ENCODE measurements at regions not wholly inside any gene's neighbourhood (a gene's known extent, or its start where the extent isn't known, plus 50 kb on each side); places are given as distances from the start of the nearest gene placed in this dataset.

- TF ChIP-seq CTCF (IDR thresholded peaks at IDR 0.05; ENCODE audit: insufficient read depth, low read length) = no peak
- no peak for TF ChIP-seq SPI1 (IDR thresholded peaks at IDR 0.05; ENCODE audit: borderline replicate concordance, low read depth)
- no peak for TF ChIP-seq GABPA (IDR thresholded peaks at IDR 0.05; ENCODE audit: low read depth)
- no peak for TF ChIP-seq POLR2AphosphoS5 (IDR thresholded peaks at IDR 0.05; ENCODE audit: low read depth)
- no peak for TF ChIP-seq REST (IDR thresholded peaks at IDR 0.05; ENCODE audit: insufficient replicate concordance, low read depth)
- H3K27ac ChIP-seq (replicated peaks) = no peak overlapping the region
- no peaks in the 10 kb centered on the region for H3K27me3 ChIP-seq (ENCODE audit: insufficient read depth, poor library complexity, severe bottlenecking)
- no peak overlapping the region for H3K4me3 ChIP-seq (replicated peaks; ENCODE audit: insufficient read depth, low read length)
- no peak for DNase-seq (ENCODE audit: low read depth in 1 of 2, low spot score in 1 of 2)
These were observed 66.6 kb downstream of the TNFAIP3 start for GRCh38 chr6:137933696-137934095.

GRCh38 chr6:137936798-137937197 is 69.7 kb downstream of the TNFAIP3 start:
- Histone ChIP-seq H3K27me3 (ENCODE audit: insufficient read depth, poor library complexity, severe bottlenecking) (no peaks in the 10 kb centered on the region), H3K4me3 (replicated peaks; ENCODE audit: insufficient read depth, low read length) (no peak overlapping the region), H3K27ac (replicated peaks) (no peak overlapping the region)
- TF ChIP-seq REST (IDR thresholded peaks at IDR 0.05; ENCODE audit: insufficient replicate concordance, low read depth) (no peak), CTCF (IDR thresholded peaks at IDR 0.05; ENCODE audit: insufficient read depth, low read length) (no peak), POLR2AphosphoS5 (IDR thresholded peaks at IDR 0.05; ENCODE audit: low read depth) (no peak), SPI1 (IDR thresholded peaks at IDR 0.05; ENCODE audit: borderline replicate concordance, low read depth) (no peak), GABPA (IDR thresholded peaks at IDR 0.05; ENCODE audit: low read depth) (no peak)
- no peak for DNase-seq (ENCODE audit: low read depth in 1 of 2, low spot score in 1 of 2)

GRCh38 chr6:137937834-137938233 is 70.8 kb downstream of the TNFAIP3 start:
- Histone ChIP-seq H3K27ac (replicated peaks) (no peak overlapping the region), H3K4me3 (replicated peaks; ENCODE audit: insufficient read depth, low read length) (no peak overlapping the region), H3K27me3 (ENCODE audit: insufficient read depth, poor library complexity, severe bottlenecking) (no peaks in the 10 kb centered on the region)
- no peak for DNase-seq (ENCODE audit: low read depth in 1 of 2, low spot score in 1 of 2)
- TF ChIP-seq SPI1 (IDR thresholded peaks at IDR 0.05; ENCODE audit: borderline replicate concordance, low read depth) = no peak
- TF ChIP-seq REST (IDR thresholded peaks at IDR 0.05; ENCODE audit: insufficient replicate concordance, low read depth) = no peak
- no peak for TF ChIP-seq POLR2AphosphoS5 (IDR thresholded peaks at IDR 0.05; ENCODE audit: low read depth)
- no peak for TF ChIP-seq GABPA (IDR thresholded peaks at IDR 0.05; ENCODE audit: low read depth)
- no peak for TF ChIP-seq CTCF (IDR thresholded peaks at IDR 0.05; ENCODE audit: insufficient read depth, low read length)
